ENCODE measurements at regions not wholly inside any gene's neighbourhood (a gene's known extent, or its start where the extent isn't known, plus 50 kb on each side); places are given as distances from the start of the nearest gene placed in this dataset.
"Not testable (repeated sequence)": the region's sequence is repeated elsewhere in the genome, so short reads cannot be mapped to it uniquely, and the experiment has no call there.

DNA sequence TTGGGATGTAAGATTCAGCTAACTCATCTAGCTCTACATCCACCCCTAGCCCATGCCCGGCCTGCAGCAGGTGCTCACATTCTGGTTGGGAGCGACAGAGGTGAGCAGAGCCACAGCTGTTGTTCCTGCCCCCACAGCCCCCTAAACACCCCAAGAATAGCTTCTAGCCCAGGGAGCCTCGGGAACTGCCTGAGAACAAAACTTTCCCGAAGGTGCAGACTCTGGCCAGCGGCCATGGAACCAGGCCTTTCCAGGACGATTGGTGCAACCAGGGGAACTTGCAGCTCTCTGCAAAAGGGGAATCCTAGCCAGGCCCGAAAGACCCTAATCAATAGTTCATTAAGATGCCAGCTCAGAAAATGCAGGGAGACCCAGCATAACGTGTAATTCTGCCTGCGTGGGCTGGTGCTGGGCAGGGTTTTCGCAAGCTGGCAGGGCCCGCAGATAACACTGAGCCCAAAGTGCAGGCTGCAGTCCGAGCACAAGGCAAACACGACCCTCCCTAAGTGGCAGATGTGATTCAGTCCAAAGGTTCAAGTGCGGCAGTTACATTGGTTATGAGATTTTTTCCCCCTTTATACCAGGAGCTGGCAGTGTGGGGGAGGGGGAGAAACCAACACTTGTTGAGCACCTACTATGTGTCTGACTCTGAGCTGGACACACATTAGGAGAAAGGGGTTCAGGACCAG is 122.5 kb upstream of the MAP1LC3B2 start:
- Histone ChIP-seq H3K9me3 (ENCODE audit: control insufficient read depth, insufficient read depth, low read depth, low read length) (peaks cover 4% of the 10 kb centered on the region; the same call in 1 of the 2 replicates), H3K4me1 (ENCODE audit: control insufficient read depth, insufficient read depth, low read length) (peaks cover 25% of the 10 kb centered on the region), H3K27ac (ENCODE audit: low read depth, low read length) (no peak overlapping the region), H3K9ac (ENCODE audit: low read length) (no peak overlapping the region), H3K4me3 (ENCODE audit: low read depth, low read length) (no peak overlapping the region), H3K36me3 (ENCODE audit: control insufficient read depth, insufficient read depth, low read length) (no peaks in the 10 kb centered on the region), H3K27me3 (ENCODE audit: control insufficient read depth, insufficient read depth, low read length) (no peaks in the 10 kb centered on the region)

DNA sequence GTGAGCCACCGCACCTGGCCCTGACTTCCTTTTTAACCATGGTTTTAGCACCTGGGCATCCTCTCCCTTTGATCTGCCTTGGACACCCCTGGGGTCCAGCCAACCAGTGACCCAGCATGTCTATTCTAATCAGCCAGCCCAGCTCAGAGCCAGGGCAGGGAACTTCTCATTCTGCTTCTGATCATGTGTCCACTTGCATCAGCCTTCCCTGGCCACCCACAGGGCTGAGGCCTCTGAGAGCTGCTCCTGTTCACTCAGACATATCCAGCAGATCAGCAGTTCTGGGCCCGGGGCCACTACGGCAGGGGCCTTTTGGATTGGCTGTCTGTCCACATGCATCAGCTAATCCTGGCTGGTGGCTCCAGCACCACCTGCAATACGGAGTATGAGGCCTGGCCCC is 117.9 kb upstream of the MAP1LC3B2 start:
- peaks cover 9% of the 10 kb centered on the region; the same call in 1 of the 2 replicates for H3K4me1 ChIP-seq (ENCODE audit: control insufficient read depth, insufficient read depth, low read length)
- H3K27ac ChIP-seq (ENCODE audit: low read depth, low read length): no peak overlapping the region
- no peak overlapping the region for H3K4me3 ChIP-seq (ENCODE audit: low read depth, low read length)
- H3K36me3 ChIP-seq (ENCODE audit: control insufficient read depth, insufficient read depth, low read length): no peaks in the 10 kb centered on the region
- H3K9ac ChIP-seq (ENCODE audit: low read length): no peak overlapping the region
- no peaks in the 10 kb centered on the region for H3K27me3 ChIP-seq (ENCODE audit: control insufficient read depth, insufficient read depth, low read length)
- no peaks in the 10 kb centered on the region for H3K9me3 ChIP-seq (ENCODE audit: control insufficient read depth, insufficient read depth, low read depth, low read length)

- Histone ChIP-seq H3K36me3 (ENCODE audit: control insufficient read depth, insufficient read depth, low read length) (no peaks in the 10 kb centered on the region), H3K9me3 (ENCODE audit: control insufficient read depth, insufficient read depth, low read depth, low read length) (no peaks in the 10 kb centered on the region), H3K9ac (ENCODE audit: low read length) (no peak overlapping the region), H3K4me3 (ENCODE audit: low read depth, low read length) (no peak overlapping the region), H3K27ac (ENCODE audit: low read depth, low read length) (no peak overlapping the region), H3K27me3 (ENCODE audit: control insufficient read depth, insufficient read depth, low read length) (no peaks in the 10 kb centered on the region), H3K4me1 (ENCODE audit: control insufficient read depth, insufficient read depth, low read length) (peaks cover 9% of the 10 kb centered on the region; the same call in 1 of the 2 replicates)
Measured at GRCh38 chr12:116442304-116442703, 116.9 kb upstream of the MAP1LC3B2 start.

DNA sequence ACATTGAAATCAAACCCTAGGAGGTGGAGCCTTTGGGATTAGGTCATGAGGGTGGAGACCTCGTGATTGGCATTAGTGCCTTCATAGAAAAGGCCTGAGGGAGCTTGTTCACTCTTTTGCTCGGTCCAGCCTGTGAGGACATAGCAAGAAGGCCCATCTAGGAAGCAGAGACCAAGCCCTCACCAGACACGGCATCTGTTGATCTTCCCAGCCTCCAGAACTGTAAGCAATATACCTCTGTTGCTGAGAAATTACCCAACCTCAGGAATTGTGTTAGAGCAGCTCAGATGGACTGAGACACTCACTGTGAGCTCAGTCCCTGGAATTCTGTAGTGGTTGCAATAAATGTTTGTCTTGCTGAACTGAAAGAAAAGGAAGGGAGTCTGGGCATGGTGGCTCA is 116.2 kb upstream of the MAP1LC3B2 start:
- H3K9ac ChIP-seq (ENCODE audit: low read length): no peak overlapping the region
- no peaks in the 10 kb centered on the region for H3K9me3 ChIP-seq (ENCODE audit: control insufficient read depth, insufficient read depth, low read depth, low read length)
- H3K27me3 ChIP-seq (ENCODE audit: control insufficient read depth, insufficient read depth, low read length): no peaks in the 10 kb centered on the region
- H3K36me3 ChIP-seq (ENCODE audit: control insufficient read depth, insufficient read depth, low read length): no peaks in the 10 kb centered on the region
- H3K4me1 ChIP-seq (ENCODE audit: control insufficient read depth, insufficient read depth, low read length): peaks cover 9% of the 10 kb centered on the region; the same call in 1 of the 2 replicates
- no peak overlapping the region for H3K4me3 ChIP-seq (ENCODE audit: low read depth, low read length)
- H3K27ac ChIP-seq (ENCODE audit: low read depth, low read length): no peak overlapping the region

DNA sequence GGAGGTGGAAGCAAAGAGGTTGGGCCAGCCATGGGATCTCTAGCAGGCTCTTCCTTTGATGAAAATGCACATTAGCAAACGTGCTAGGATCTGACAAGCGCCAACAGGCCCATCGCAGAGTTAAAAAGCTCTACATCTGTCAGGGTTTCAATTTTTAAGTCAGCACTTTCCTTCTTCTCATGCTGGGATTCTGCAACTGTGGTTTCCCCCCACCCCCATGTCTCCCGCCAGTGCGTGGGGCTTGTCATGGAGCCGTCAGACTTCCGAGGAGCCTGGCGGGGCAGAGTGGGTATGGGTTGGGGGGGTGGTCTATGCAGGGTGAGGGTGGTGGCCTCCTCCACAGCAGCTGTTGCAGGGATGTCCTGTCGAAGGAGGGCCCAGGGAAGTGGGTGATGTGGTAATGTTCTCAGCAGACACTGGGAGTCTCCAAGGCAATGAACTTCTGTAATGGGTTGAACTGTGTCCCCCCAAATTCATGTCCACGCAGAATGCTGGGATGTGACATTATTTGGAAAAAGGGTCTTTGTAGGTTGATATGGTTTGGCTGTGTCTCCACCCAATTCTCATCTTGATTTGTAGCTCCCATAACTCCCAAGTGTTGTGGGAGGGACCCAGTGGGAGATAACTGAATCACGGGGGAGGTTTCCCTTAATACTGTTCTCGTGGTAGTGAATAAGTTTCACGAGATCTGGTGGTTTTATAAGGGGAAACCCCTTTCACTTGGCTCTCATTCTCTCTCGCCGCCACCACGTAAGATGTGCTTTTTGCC is 115.2 kb upstream of the MAP1LC3B2 start:
- Histone ChIP-seq H3K9ac (ENCODE audit: low read length) (no peak overlapping the region), H3K4me1 (ENCODE audit: control insufficient read depth, insufficient read depth, low read length) (peaks cover 9% of the 10 kb centered on the region; the same call in 1 of the 2 replicates), H3K4me3 (ENCODE audit: low read depth, low read length) (no peak overlapping the region), H3K27ac (ENCODE audit: low read depth, low read length) (no peak overlapping the region), H3K9me3 (ENCODE audit: control insufficient read depth, insufficient read depth, low read depth, low read length) (no peaks in the 10 kb centered on the region), H3K36me3 (ENCODE audit: control insufficient read depth, insufficient read depth, low read length) (no peaks in the 10 kb centered on the region), H3K27me3 (ENCODE audit: control insufficient read depth, insufficient read depth, low read length) (no peaks in the 10 kb centered on the region)

DNA sequence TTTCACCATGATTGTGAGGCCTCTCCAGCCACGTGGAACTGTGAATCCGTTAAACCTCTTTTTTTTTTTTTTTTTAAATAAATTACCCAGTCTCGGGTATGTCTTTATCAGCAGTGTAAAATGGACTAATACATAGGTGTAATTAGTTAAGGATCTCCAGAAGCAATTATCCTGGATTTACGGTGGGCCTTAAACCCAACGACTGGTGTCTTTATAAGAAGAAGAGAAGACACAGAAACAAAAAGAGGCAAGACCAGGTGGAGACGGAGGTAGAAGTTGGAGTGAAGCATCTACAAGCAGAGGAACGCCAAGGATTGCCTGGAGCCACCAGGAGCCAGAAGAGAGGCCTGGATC is 114.6 kb upstream of the MAP1LC3B2 start:
- Histone ChIP-seq H3K9me3 (ENCODE audit: control insufficient read depth, insufficient read depth, low read depth, low read length) (no peaks in the 10 kb centered on the region), H3K4me3 (ENCODE audit: low read depth, low read length) (no peak overlapping the region)

DNA sequence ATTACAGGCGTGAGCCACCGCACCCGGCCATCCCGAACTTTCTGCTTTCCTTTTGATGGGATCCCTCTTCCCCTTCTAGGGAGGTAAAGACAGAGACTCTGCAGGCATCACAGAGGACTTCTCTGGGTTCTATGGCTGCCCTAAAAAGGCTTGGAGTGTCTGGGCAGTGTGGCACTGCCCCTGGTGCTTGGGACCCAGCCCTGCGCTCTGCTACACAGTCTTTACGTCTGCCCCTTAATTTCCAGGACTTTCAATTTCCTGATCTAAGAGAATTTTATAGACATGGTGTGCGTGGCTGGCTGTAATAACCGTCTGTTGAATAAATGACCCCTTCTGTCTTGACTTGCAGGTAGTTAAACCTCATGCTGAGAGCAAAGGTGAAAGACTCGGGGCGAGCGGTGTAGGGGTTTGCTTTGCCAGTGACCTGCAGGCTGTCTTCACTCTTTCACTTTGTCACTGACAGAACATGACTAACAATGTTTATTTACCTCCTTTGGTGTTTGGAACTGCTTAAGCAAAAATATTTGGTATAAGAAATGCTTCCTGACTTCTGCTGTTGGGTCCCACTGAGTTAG is 110.9 kb upstream of the MAP1LC3B2 start:
- peaks cover 4% of the 10 kb centered on the region; the same call in 1 of the 2 replicates for H3K4me1 ChIP-seq (ENCODE audit: control insufficient read depth, insufficient read depth, low read length)
- H3K9me3 ChIP-seq (ENCODE audit: control insufficient read depth, insufficient read depth, low read depth, low read length): no peaks in the 10 kb centered on the region
- H3K4me3 ChIP-seq (ENCODE audit: low read depth, low read length): no peak overlapping the region
- H3K27ac ChIP-seq (ENCODE audit: low read depth, low read length): no peak overlapping the region
- H3K9ac ChIP-seq (ENCODE audit: low read length): no peak overlapping the region
- no peaks in the 10 kb centered on the region for H3K27me3 ChIP-seq (ENCODE audit: control insufficient read depth, insufficient read depth, low read length)
- H3K36me3 ChIP-seq (ENCODE audit: control insufficient read depth, insufficient read depth, low read length): no peaks in the 10 kb centered on the region

More for the DNA sequence above, 114.6 kb upstream of the MAP1LC3B2 start:
- Histone ChIP-seq H3K9ac (ENCODE audit: low read length) (no peak overlapping the region), H3K4me1 (ENCODE audit: control insufficient read depth, insufficient read depth, low read length) (peaks cover 9% of the 10 kb centered on the region; the same call in 1 of the 2 replicates), H3K27ac (ENCODE audit: low read depth, low read length) (no peak overlapping the region), H3K27me3 (ENCODE audit: control insufficient read depth, insufficient read depth, low read length) (no peaks in the 10 kb centered on the region), H3K36me3 (ENCODE audit: control insufficient read depth, insufficient read depth, low read length) (no peaks in the 10 kb centered on the region)

- no peak overlapping the region for H3K4me3 ChIP-seq (ENCODE audit: low read depth, low read length)
- no peaks in the 10 kb centered on the region for H3K27me3 ChIP-seq (ENCODE audit: control insufficient read depth, insufficient read depth, low read length)
- no peak overlapping the region for H3K27ac ChIP-seq (ENCODE audit: low read depth, low read length)
- H3K9ac ChIP-seq (ENCODE audit: low read length): no peak overlapping the region
- H3K36me3 ChIP-seq (ENCODE audit: control insufficient read depth, insufficient read depth, low read length): no peaks in the 10 kb centered on the region
- H3K9me3 ChIP-seq (ENCODE audit: control insufficient read depth, insufficient read depth, low read depth, low read length): no peaks in the 10 kb centered on the region
- H3K4me1 ChIP-seq (ENCODE audit: control insufficient read depth, insufficient read depth, low read length): peaks cover 9% of the 10 kb centered on the region
Measured at GRCh38 chr12:116450406-116450910, 108.7 kb upstream of the MAP1LC3B2 start.

GRCh38 chr12:116452975-116453374 is 106.2 kb upstream of the MAP1LC3B2 start:
- H3K27me3 ChIP-seq (ENCODE audit: control insufficient read depth, insufficient read depth, low read length); H3K36me3 ChIP-seq (ENCODE audit: control insufficient read depth, insufficient read depth, low read length); H3K27ac ChIP-seq (ENCODE audit: low read depth, low read length); H3K9ac ChIP-seq (ENCODE audit: low read length); H3K9me3 ChIP-seq (ENCODE audit: control insufficient read depth, insufficient read depth, low read depth, low read length); H3K4me3 ChIP-seq (ENCODE audit: low read depth, low read length): not testable (repeated sequence)
- peaks cover 24% of the 10 kb centered on the region for H3K4me1 ChIP-seq (ENCODE audit: control insufficient read depth, insufficient read depth, low read length)

DNA sequence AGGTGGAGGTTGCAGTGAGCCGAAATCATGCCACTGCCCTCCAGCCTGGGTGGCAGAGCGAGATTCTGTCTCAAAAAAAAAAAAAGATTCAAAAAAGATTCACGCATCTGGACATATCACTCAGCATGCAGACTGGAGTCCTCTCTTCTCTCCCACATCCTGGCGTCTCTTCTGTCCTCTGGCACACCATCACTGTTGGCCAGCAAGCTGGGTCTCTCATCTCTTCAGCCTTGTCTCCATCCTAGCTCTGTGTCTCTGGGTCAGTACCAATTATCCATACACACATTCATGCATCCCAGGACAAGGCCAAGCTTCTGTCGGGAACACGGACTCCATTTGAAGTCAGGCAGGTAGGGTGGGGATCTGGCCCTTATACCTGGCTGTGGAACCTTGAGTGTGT is 105.5 kb upstream of the MAP1LC3B2 start:
- H3K9me3 ChIP-seq (ENCODE audit: control insufficient read depth, insufficient read depth, low read depth, low read length): no peaks in the 10 kb centered on the region

GRCh38 chr12:116454076-116454475 is 105.1 kb upstream of the MAP1LC3B2 start:
- H3K4me1 ChIP-seq (ENCODE audit: control insufficient read depth, insufficient read depth, low read length): peaks cover 24% of the 10 kb centered on the region
- H3K9me3 ChIP-seq (ENCODE audit: control insufficient read depth, insufficient read depth, low read depth, low read length): no peaks in the 10 kb centered on the region
- H3K4me3 ChIP-seq (ENCODE audit: low read depth, low read length): no peak overlapping the region
- no peaks in the 10 kb centered on the region for H3K27me3 ChIP-seq (ENCODE audit: control insufficient read depth, insufficient read depth, low read length)
- no peaks in the 10 kb centered on the region for H3K36me3 ChIP-seq (ENCODE audit: control insufficient read depth, insufficient read depth, low read length)
- no peak overlapping the region for H3K27ac ChIP-seq (ENCODE audit: low read depth, low read length)
- no peak overlapping the region for H3K9ac ChIP-seq (ENCODE audit: low read length)

More for the DNA sequence above, 105.5 kb upstream of the MAP1LC3B2 start:
- Histone ChIP-seq H3K4me1 (ENCODE audit: control insufficient read depth, insufficient read depth, low read length) (peaks cover 24% of the 10 kb centered on the region), H3K4me3 (ENCODE audit: low read depth, low read length) (no peak overlapping the region), H3K27ac (ENCODE audit: low read depth, low read length) (no peak overlapping the region), H3K27me3 (ENCODE audit: control insufficient read depth, insufficient read depth, low read length) (no peaks in the 10 kb centered on the region), H3K9ac (ENCODE audit: low read length) (no peak overlapping the region), H3K36me3 (ENCODE audit: control insufficient read depth, insufficient read depth, low read length) (no peaks in the 10 kb centered on the region)
